ENCODE measurements at regions not wholly inside any gene's neighbourhood (a gene's known extent, or its start where the extent isn't known, plus 50 kb on each side); places are given as distances from the start of the nearest gene placed in this dataset.

GRCh38 chr3:170799009-170799408 is 71.0 kb downstream of the RPL22L1 start:
- TF ChIP-seq CTCF (conservative IDR thresholded peaks at IDR 0.05; ENCODE audit: low read depth, low read length), result no peak

GRCh38 chr3:170797685-170798084 is 72.3 kb downstream of the RPL22L1 start:
- no peak for DNase-seq (ENCODE audit: low read depth)
- TF ChIP-seq CTCF (conservative IDR thresholded peaks at IDR 0.05; ENCODE audit: low read depth, low read length), result no peak
- no peak overlapping the region for H3K4me3 ChIP-seq (ENCODE audit: low read depth, low read length)

More at GRCh38 chr3:170799009-170799408, 71.0 kb downstream of the RPL22L1 start:
- H3K4me3 ChIP-seq (ENCODE audit: low read depth, low read length), result no peak overlapping the region
- no peak for DNase-seq (ENCODE audit: low read depth)

GRCh38 chr3:170792471-170792870 is 77.5 kb downstream of the RPL22L1 start:
- TF ChIP-seq CTCF (conservative IDR thresholded peaks at IDR 0.05; ENCODE audit: low read depth, low read length), result no peak
- H3K4me3 ChIP-seq (ENCODE audit: low read depth, low read length), result no peak overlapping the region
- no peak for DNase-seq (ENCODE audit: low read depth)

- no peak for DNase-seq (ENCODE audit: low read depth)
- H3K4me3 ChIP-seq (ENCODE audit: low read depth, low read length), result no peak overlapping the region
- no peak for TF ChIP-seq CTCF (conservative IDR thresholded peaks at IDR 0.05; ENCODE audit: low read depth, low read length)
Observed at GRCh38 chr3:170790647-170791046, 79.3 kb downstream of the RPL22L1 start.

GRCh38 chr3:170787464-170787863 is 82.5 kb downstream of the RPL22L1 start:
- no peak for TF ChIP-seq CTCF (conservative IDR thresholded peaks at IDR 0.05; ENCODE audit: low read depth, low read length)
- no peak overlapping the region for H3K4me3 ChIP-seq (ENCODE audit: low read depth, low read length)
- no peak for DNase-seq (ENCODE audit: low read depth)

- DNase-seq (ENCODE audit: low read depth), result no peak
- H3K4me3 ChIP-seq (ENCODE audit: low read depth, low read length), result no peak overlapping the region
- TF ChIP-seq CTCF (conservative IDR thresholded peaks at IDR 0.05; ENCODE audit: low read depth, low read length), result no peak
Observed at GRCh38 chr3:170785454-170785853, 84.5 kb downstream of the RPL22L1 start.

GRCh38 chr3:170784406-170784805 is 85.6 kb downstream of the RPL22L1 start:
- DNase-seq (ENCODE audit: low read depth), result no peak
- H3K4me3 ChIP-seq (ENCODE audit: low read depth, low read length), result no peak overlapping the region
- TF ChIP-seq CTCF (conservative IDR thresholded peaks at IDR 0.05; ENCODE audit: low read depth, low read length), result no peak
